ENCODE measurements at regions not wholly inside any gene's neighbourhood (a gene's known extent, or its start where the extent isn't known, plus 50 kb on each side); places are given as distances from the start of the nearest gene placed in this dataset.

GRCh38 chr5:6829150-6829784, 116.0 kb downstream of the TENT4A start:
- H3K4me2 ChIP-seq (ENCODE audit: insufficient read depth, insufficient read length, low read length), result no peak overlapping the region
- TF ChIP-seq, protein P1, sequence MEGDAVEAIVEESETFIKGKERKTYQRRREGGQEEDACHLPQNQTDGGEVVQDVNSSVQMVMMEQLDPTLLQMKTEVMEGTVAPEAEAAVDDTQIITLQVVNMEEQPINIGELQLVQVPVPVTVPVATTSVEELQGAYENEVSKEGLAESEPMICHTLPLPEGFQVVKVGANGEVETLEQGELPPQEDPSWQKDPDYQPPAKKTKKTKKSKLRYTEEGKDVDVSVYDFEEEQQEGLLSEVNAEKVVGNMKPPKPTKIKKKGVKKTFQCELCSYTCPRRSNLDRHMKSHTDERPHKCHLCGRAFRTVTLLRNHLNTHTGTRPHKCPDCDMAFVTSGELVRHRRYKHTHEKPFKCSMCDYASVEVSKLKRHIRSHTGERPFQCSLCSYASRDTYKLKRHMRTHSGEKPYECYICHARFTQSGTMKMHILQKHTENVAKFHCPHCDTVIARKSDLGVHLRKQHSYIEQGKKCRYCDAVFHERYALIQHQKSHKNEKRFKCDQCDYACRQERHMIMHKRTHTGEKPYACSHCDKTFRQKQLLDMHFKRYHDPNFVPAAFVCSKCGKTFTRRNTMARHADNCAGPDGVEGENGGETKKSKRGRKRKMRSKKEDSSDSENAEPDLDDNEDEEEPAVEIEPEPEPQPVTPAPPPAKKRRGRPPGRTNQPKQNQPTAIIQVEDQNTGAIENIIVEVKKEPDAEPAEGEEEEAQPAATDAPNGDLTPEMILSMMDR (conservative IDR thresholded peaks at IDR 0.05), result no peak
- H3K4me3 Mint-ChIP-seq, result no peak overlapping the region; a peak in 1 of 5 replicates
- H4K91ac ChIP-seq (ENCODE audit: insufficient read length, low read depth, low read length), result no peak overlapping the region
- no peak overlapping the region for H2BK20ac ChIP-seq (ENCODE audit: low read depth, low read length, poor library complexity, severe bottlenecking)
- no peaks in the 10 kb centered on the region for H3K27me3 ChIP-seq (ENCODE audit: insufficient read depth, low read length)
- no peak overlapping the region for H3T11ph ChIP-seq (ENCODE audit: low read length)
- H2BK15ac ChIP-seq (ENCODE audit: low read depth, low read length), result no peak overlapping the region
- no peaks in the 10 kb centered on the region for H3K9me3 ChIP-seq (ENCODE audit: control insufficient read depth, low read depth, low read length)
- no peak overlapping the region for H2BK120ac ChIP-seq (ENCODE audit: low read depth, low read length, poor library complexity, severe bottlenecking)
- no peak overlapping the region for H2BK5ac ChIP-seq (ENCODE audit: insufficient read length, low read length)
- no peak overlapping the region for H3K9ac ChIP-seq (ENCODE audit: extremely low read depth, insufficient read length, low read length)
- no peaks in the 10 kb centered on the region for H3K23me2 ChIP-seq (ENCODE audit: insufficient read length, low read depth, low read length, poor library complexity, severe bottlenecking)
- no peaks in the 10 kb centered on the region for H3K79me1 ChIP-seq (ENCODE audit: insufficient read depth, low read depth, low read length, poor library complexity, severe bottlenecking)
- no peaks in the 10 kb centered on the region for H3K4me1 Mint-ChIP-seq
- H3K4me1 ChIP-seq (ENCODE audit: insufficient read depth, low read length), result no peaks in the 10 kb centered on the region
- no peak overlapping the region for H3K14ac ChIP-seq (ENCODE audit: insufficient read depth, low read length)
- no peak overlapping the region for H4K8ac ChIP-seq (replicated peaks; ENCODE audit: insufficient read length, low read depth, low read length)
- H3K36me3 Mint-ChIP-seq (ENCODE audit: insufficient read depth in 1 of 3, low read depth in 3 of 3), result peaks cover 0 to 7% (median 0%) of the 10 kb centered on the region in 3 experiments; a peak in 2 of 7 replicates
- no peak overlapping the region for H3K56ac ChIP-seq (ENCODE audit: insufficient read length, low read depth, low read length)
- no peak for DNase-seq
- H3K27me3 Mint-ChIP-seq (ENCODE audit: low read depth), result peaks cover 3% of the 10 kb centered on the region
- no peak overlapping the region for H2BK12ac ChIP-seq (ENCODE audit: insufficient read length, low read depth, low read length)
- H3K27ac Mint-ChIP-seq, result no peak overlapping the region
- no peak overlapping the region for H4K5ac ChIP-seq (ENCODE audit: insufficient read length, low read depth, low read length)
- H3K23ac ChIP-seq (ENCODE audit: insufficient read length, low read depth, low read length), result no peak overlapping the region
- H3K4ac ChIP-seq (ENCODE audit: low read depth, low read length), result no peak overlapping the region
- H2AFZ ChIP-seq (ENCODE audit: low read length), result no peak overlapping the region
- WGBS (ENCODE audit: extremely low coverage, insufficient read length, low lambda C conversion rate), result no CpG with 5 or more reads among the region's 5 CpGs
- no peak overlapping the region for H2AK5ac ChIP-seq (ENCODE audit: insufficient read length, low read length)
- no peaks in the 10 kb centered on the region for H4K20me1 ChIP-seq (ENCODE audit: control insufficient read depth, insufficient read depth, insufficient read length)
- H3K9me3 Mint-ChIP-seq, result peaks cover 8 to 10% of the 10 kb centered on the region in 2 experiments
- H3K27ac ChIP-seq (ENCODE audit: insufficient read length, low read depth, low read length), result no peak overlapping the region
- no peak overlapping the region for H3K18ac ChIP-seq (ENCODE audit: insufficient read length, low read depth, low read length)
- no peaks in the 10 kb centered on the region for H3K79me2 ChIP-seq (ENCODE audit: insufficient read depth, low read length)

Measured in H9 (cell line).